AML-193 (cell line): ENCODE measurements at regions not wholly inside any gene's neighbourhood (a gene's known extent, or its start where the extent isn't known, plus 50 kb on each side); places are given as distances from the start of the nearest gene placed in this dataset.
"Not testable (repeated sequence)": the region's sequence is repeated elsewhere in the genome, so short reads cannot be mapped to it uniquely, and the experiment has no call there.

ENCODE experiments used
- DNase-seq, 2 experiments: peaks; one replicate each; lab custom pipeline; 2025; lab: John Stamatoyannopoulos, UW

- no peak for DNase-seq
Measured at GRCh38 chr4:79266136-79266535, 59.7 kb downstream of the NAA11 start.

GRCh38 chr4:79259242-79259641 lies 66.6 kb downstream of the NAA11 start:
- DNase-seq: no peak

- DNase-seq: no peak
Measured at GRCh38 chr4:79258614-79259176, 67.2 kb downstream of the NAA11 start.

- DNase-seq: no peak
Measured at GRCh38 chr4:79257953-79258613, 67.8 kb downstream of the NAA11 start.

DNA sequence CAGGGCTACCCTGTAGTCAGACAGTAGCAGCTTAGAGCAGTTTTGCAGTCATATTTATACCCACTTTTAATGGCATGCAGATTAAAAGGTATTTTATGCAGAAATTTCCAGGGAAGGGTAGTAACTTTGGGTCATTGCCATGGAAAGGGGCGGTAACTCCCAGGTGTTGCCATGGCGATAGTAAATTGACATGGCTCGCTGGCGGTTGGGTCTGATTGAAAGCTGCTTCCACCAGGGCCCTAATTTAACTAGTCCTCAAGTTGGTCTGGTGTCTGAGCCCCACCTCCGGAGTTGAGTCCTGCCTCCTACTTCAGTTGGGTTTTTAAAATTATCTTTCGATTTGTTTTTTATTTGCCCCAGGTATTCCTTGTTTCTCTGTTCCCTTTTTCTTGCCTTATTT lies 70.1 kb downstream of the NAA11 start:
- no peak for DNase-seq

DNA sequence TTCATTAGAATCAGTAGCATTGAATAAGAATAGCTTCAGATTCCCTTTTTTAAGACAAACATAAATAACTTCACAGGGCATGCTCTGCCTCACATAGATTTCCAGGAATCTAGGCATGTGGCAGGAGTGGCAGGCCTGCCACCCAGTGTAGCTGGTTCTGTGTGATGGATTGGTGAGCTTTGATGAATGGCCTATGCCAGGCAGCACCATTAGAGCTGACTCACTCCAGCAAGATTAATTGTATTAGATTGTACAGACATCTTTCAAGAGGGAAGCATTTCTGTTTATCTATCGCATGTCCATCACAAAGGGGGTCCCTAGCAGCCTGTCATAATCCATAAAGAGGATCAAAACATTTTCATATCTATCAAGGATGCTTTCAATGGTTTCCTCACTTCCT lies 71.9 kb downstream of the NAA11 start:
- no peak for DNase-seq

DNA sequence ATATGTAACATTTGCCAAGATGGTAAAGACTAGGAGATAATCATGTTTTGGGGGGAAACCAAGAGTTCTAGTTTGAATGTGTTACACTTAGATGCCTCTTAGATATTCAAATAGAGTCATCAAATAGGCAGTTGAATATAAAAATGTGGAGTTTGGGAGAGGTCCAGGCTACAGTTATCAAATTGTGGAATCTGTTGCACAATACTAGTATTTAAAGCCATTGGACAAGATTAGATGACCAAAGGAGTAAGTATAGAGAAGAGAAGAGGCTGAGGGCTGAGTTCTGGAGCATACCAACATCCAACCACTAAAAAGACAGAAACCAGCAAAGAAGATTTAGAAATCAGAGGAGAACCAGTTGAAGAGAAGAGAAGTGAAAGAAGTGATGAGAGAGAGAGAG lies 72.7 kb downstream of the NAA11 start:
- no peak for DNase-seq

- no peak for DNase-seq
Measured at GRCh38 chr4:79250887-79251286, 75.0 kb downstream of the NAA11 start.

- no peak for DNase-seq
Measured at GRCh38 chr4:79249881-79250503, 75.9 kb downstream of the NAA11 start.

GRCh38 chr4:79248610-79249009 lies 77.3 kb downstream of the NAA11 start:
- DNase-seq: no peak

DNA sequence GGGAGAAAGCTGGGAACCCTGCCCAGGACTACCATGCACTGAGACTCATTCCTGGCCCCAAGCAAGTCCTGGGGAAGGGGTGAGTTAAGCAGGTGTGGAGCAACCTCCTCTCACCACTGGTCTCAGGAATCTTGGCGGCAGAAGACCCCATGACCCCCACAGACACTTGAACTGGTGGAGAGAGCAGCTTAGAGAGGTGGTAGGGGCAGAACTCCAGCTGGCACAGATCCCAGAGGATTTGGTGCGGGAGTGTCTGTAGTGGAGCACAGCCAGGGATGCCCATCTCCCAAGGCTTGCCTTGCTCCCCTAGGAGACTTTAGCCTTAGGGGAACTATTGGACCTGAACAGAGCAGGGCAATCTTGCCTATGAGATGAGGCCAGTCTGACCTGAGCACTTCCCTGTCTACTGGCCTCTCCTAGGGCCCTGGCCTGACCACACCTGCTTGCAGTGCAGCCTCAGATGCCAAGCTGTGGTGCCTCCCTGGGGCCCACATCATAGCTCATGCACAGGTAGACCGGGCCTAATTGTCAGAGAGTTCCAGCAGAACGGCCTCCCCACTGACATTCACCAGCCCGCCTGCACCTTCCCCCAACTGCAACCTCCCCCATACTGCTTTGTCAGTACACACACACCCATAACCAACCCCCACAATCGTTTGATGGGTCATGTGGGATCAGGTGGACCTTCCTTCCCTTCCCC lies 78.0 kb downstream of the NAA11 start:
- no peak for DNase-seq

GRCh38 chr4:79245200-79245940 lies 80.5 kb downstream of the NAA11 start:
- DNase-seq: not testable (repeated sequence)

DNA sequence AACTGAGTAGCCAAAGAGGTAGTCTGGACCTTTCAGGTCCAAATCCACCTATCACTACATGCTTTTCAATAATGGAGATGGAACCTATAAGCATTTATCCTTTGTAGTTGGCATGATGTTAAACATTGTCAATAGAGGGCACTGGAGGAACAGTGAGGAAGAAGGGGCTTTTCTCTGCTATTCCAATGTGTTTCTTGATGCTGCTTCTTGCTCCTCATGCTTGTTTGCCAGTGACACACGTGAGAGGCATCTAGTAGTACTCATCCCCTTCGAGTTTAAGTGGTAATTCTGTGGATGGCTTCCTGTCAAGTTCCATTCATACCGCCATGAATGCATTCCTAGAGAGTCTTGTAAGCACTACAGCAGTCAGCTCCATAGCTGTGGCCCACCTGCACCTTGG lies 84.0 kb downstream of the NAA11 start:
- DNase-seq: peak in 1 of 2 experiments; percentile 5

DNA sequence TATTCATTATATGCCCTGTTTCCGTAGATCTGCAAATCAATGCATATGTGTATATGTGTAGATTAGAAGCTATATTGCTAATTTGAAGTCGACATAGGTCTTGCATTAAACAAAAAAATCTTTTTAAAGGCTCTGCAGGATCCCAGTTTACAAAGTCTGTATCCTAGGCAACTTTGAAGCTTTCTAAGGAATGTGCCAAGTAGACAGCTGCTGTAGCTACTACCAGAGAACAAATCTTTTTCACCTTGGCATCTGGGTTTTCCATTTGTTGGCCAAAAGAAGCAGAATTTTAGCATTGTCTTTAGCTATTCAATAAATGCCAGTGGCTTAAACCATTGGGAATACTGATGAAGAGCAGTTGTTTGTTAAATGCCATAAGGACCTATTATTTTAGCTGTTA lies 88.0 kb downstream of the NAA11 start:
- DNase-seq: no peak

DNA sequence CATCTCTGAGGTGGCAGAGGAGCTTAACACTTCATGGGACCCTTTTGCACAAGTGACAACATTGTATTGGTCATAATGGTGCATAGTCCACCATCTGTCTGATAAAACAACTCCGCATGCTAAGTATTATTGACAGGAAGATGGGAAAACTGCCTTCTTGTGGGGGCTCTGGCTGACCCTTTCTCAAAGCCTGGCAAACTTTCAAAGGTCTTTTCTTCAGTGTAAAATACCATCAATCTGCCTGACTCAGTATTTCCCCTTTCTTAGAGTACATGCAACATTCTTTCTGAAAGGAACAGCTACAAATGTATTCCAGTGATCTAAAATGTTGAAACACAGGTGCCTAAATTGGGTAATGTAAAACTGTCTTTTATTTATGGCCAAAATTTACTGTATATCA lies 89.1 kb downstream of the NAA11 start:
- no peak for DNase-seq

GRCh38 chr4:79235095-79235494 lies 90.8 kb downstream of the NAA11 start:
- DNase-seq: no peak

DNA sequence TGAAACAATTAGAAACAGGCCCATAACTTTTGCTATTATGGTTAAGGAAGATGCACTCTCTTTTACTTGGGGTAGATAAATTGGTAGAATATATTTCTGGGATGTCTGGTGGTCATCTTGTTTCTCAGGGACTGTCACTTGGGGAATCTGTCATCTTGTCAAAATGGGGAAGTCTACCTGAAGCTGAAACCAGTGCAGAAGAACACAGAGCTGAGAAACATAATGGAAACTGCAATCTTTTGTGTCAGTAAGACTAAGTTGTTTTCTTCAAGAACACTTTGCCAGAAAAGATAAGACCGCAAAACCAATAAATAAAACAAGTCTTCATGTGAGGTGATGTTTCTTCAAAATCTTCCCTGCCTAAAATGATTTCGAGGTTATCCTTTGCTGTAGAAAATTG lies 92.0 kb downstream of the NAA11 start:
- DNase-seq: no peak

GRCh38 chr4:79232540-79232939 lies 93.3 kb downstream of the NAA11 start:
- DNase-seq: no peak

GRCh38 chr4:79227860-79228259 lies 98.0 kb downstream of the NAA11 start:
- no peak for DNase-seq

DNA sequence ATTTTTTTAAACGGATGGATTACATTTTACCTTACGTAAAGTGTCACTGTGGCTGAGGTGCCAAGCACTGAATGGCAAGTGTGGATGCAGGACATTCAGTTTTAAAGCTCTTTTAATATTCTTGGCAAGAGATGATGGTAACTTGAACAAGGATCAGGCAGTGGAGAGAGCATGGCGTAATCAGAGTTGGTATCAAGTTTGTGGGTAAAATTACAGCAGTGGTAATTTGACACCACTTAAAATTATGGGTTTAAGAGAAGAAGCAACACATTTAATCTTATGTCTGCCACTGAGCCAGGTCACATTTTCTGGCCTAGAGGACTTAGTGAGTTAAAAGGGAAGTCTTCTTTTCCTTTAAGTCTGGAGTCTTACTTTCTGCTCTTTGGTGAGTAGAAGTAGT lies 100.5 kb downstream of the NAA11 start:
- no peak for DNase-seq

GRCh38 chr4:79224777-79225104 lies 101.1 kb downstream of the NAA11 start:
- no peak for DNase-seq

DNA sequence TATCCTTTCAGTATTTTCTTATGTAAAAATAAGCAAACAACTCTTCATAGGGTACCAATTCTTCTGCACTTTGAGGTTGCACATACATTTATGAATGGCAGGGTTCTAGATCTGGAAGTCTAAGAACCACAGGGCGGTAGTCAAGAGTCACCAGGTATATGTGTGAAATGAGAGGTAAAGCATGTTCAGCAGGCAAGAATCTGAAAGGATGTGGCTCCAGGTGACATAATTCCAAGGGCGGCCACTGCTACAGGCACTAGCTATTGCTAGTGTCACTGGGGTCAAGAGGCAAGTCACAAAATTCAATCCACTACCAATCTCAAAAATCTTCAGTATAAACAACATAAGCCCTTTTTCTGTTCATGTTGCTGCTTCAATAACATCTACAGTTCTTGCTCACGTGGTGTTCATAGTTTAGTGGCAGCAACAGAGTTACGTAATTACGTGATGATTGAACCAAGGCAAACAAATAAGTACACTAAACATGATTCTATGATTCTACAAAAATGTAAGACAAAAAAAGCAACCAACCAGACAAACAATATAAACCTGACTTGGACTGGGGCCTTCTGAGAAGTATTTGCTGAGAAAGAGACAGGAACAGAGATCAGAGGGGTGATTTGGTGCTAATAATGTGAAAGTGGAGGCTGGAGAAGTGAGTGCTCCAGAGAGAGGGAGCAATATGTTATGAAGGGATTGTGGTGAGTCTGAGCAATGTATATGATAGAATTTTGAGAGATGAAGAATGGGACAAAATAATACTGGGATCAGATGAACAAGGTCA lies 101.7 kb downstream of the NAA11 start:
- no peak for DNase-seq
